ENCODE measurements at regions not wholly inside any gene's neighbourhood (a gene's known extent, or its start where the extent isn't known, plus 50 kb on each side); places are given as distances from the start of the nearest gene placed in this dataset.

DNA sequence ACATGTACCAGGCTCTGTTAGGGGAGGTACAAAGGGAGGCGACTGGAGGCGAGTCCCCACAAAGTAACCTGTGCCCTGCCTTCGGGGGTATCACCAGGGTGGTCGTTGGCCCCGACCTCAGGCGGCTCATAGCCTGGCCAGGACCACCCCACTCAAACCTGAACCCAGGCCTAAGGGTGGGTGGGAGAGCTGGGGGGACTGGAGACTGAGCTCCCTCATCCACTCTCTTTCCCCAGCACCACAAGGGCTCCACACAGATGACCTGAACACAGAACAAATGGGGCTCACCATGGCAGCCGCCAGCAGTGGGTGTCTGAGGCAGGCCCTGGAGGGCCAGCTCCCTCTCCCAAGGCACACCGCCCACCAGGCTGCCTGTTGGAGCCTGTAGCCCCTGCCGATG, 120.6 kb upstream of the TNRC6C start:
- TF ChIP-seq, protein P1, sequence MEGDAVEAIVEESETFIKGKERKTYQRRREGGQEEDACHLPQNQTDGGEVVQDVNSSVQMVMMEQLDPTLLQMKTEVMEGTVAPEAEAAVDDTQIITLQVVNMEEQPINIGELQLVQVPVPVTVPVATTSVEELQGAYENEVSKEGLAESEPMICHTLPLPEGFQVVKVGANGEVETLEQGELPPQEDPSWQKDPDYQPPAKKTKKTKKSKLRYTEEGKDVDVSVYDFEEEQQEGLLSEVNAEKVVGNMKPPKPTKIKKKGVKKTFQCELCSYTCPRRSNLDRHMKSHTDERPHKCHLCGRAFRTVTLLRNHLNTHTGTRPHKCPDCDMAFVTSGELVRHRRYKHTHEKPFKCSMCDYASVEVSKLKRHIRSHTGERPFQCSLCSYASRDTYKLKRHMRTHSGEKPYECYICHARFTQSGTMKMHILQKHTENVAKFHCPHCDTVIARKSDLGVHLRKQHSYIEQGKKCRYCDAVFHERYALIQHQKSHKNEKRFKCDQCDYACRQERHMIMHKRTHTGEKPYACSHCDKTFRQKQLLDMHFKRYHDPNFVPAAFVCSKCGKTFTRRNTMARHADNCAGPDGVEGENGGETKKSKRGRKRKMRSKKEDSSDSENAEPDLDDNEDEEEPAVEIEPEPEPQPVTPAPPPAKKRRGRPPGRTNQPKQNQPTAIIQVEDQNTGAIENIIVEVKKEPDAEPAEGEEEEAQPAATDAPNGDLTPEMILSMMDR (conservative IDR thresholded peaks at IDR 0.05) = no peak
- TF ChIP-seq ZFX (IDR thresholded peaks at IDR 0.05) = no peak

Measured in C4-2B (cell line).